PFSK-1 (cell line): ENCODE measurements at regions not wholly inside any gene's neighbourhood (a gene's known extent, or its start where the extent isn't known, plus 50 kb on each side); places are given as distances from the start of the nearest gene placed in this dataset.

ENCODE experiments used
- FOXP2 ChIP-seq: optimal IDR thresholded peaks from 2 replicates; pipeline ENCODE3; 2011; ENCODE audit warnings: borderline replicate concordance, control low read depth, inconsistent platforms; ENCODE audit not compliant: insufficient read depth; ENCODE audit errors: extremely low read length, extremely low read depth
- POLR2AphosphoS5 ChIP-seq: IDR thresholded peaks from 2 replicates; pipeline ENCODE4 v1.6.1; 2012; ENCODE audit warnings: low read depth, mild to moderate bottlenecking, control low read depth, low read length, moderate library complexity
- REST ChIP-seq, 2 experiments: IDR thresholded peaks; 2 replicates each; pipeline versions ENCODE4 v1.6.1 to v1.8.0; 2011 to 2012; ENCODE audit warnings: low read depth in 2 of 2, low read length in 2 of 2, control low read depth in 1 of 2, inconsistent platforms in 1 of 2, mild to moderate bottlenecking in 1 of 2, moderate library complexity in 1 of 2; ENCODE audit not compliant: insufficient read depth in 1 of 2
- SIN3A ChIP-seq: IDR thresholded peaks from 2 replicates; pipeline ENCODE4 v1.6.1; 2012; ENCODE audit warnings: mild to moderate bottlenecking, low read length, moderate library complexity, borderline replicate concordance; ENCODE audit not compliant: insufficient read depth
- TAF1 ChIP-seq: IDR thresholded peaks from 2 replicates; pipeline ENCODE4 v1.6.1; 2012; ENCODE audit warnings: low read length, control low read depth, borderline replicate concordance; ENCODE audit not compliant: insufficient read depth

- TF ChIP-seq REST (IDR thresholded peaks at IDR 0.05; ENCODE audit: insufficient read depth in 1 of 2, low read depth in 2 of 2, low read length in 2 of 2) (peak; percentile 77 to 97), TAF1 (no peak), FOXP2 (no peak)
These were observed 615.4 kb upstream of the B3GAT1 start for GRCh38 chr11:135027461-135027860.

- no peak for TF ChIP-seq TAF1
- TF ChIP-seq SIN3A, result no peak
- TF ChIP-seq REST (IDR thresholded peaks at IDR 0.05; ENCODE audit: insufficient read depth in 1 of 2, low read depth in 2 of 2, low read length in 2 of 2), result no peak
These were observed 611.5 kb upstream of the B3GAT1 start for GRCh38 chr11:135023499-135023898.

GRCh38 chr11:135022454-135022853 is 610.4 kb upstream of the B3GAT1 start:
- TF ChIP-seq TAF1 (no peak), SIN3A (no peak), REST (IDR thresholded peaks at IDR 0.05; ENCODE audit: insufficient read depth in 1 of 2, low read depth in 2 of 2, low read length in 2 of 2) (no peak), FOXP2 (no peak), POLR2AphosphoS5 (no peak)

GRCh38 chr11:135019899-135020298 is 607.9 kb upstream of the B3GAT1 start:
- TF ChIP-seq POLR2AphosphoS5 (no peak), SIN3A (no peak), TAF1 (no peak)

GRCh38 chr11:135019343-135019871 is 607.4 kb upstream of the B3GAT1 start:
- no peak for TF ChIP-seq TAF1
- TF ChIP-seq SIN3A, result no peak
- no peak for TF ChIP-seq POLR2AphosphoS5
- no peak for TF ChIP-seq FOXP2
- TF ChIP-seq REST (IDR thresholded peaks at IDR 0.05; ENCODE audit: insufficient read depth in 1 of 2, low read depth in 2 of 2, low read length in 2 of 2), result no peak

GRCh38 chr11:135017296-135017695 is 605.3 kb upstream of the B3GAT1 start:
- TF ChIP-seq REST (IDR thresholded peaks at IDR 0.05; ENCODE audit: insufficient read depth in 1 of 2, low read depth in 2 of 2, low read length in 2 of 2) (no peak), SIN3A (no peak), TAF1 (no peak), POLR2AphosphoS5 (no peak), FOXP2 (no peak)
